Right forelimb (tissue), 1 donor: ENCODE measurements at regions not wholly inside any gene's neighbourhood (a gene's known extent, or its start where the extent isn't known, plus 50 kb on each side); places are given as distances from the start of the nearest gene placed in this dataset.
"Not testable (repeated sequence)": the region's sequence is repeated elsewhere in the genome, so short reads cannot be mapped to it uniquely, and the experiment has no call there.

Experiments
- DNase-seq: peaks from one replicate; pipeline ENCODE4 v3.0.0-alpha.2; 2018

DNA sequence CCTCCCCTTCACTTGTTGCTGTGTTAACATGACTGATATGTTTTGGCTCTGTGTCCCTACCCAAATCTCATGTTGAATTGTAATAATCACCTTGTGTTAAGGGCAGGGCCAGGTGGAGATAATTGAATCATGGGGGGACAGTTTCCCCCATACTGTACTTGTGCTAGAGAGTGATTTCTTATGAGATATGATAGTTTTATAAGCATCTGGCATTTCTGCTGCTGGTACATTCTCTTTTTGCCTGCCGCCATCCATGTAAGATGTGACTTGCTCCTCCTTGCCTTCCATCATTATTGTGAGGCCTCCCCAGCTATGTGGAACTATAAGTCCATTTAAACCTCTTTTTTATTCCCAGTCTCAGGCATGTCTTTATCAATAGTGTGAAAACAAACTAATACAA, 185.0 kb downstream of the TBX18 start:
- DNase-seq = no peak

GRCh38 chr6:84576029-84576428, 188.4 kb downstream of the TBX18 start:
- no peak for DNase-seq

DNA sequence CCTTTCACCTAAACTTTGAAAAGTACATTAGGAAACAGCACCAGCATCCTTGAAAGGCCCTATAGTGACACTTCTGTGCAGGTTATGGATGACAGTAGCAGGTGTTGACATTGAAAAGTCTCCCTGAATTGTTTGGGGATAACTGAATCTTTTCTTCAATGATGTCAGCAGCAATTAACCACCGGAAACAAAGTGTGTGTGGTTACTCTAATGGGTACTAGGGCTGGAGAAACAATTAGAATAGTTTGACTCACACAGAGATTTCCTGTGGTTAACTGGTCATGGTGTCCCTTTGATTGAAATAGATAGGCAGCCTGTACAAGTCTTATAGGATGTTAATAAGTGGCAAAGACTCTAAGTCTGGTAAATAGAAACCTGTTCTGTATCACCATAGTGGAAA, 189.1 kb downstream of the TBX18 start:
- no peak for DNase-seq

- no peak for DNase-seq
These were observed 194.5 kb downstream of the TBX18 start for GRCh38 chr6:84569882-84570281.

- no peak for DNase-seq
These were observed 195.4 kb downstream of the TBX18 start for GRCh38 chr6:84568971-84569370.

- DNase-seq = not testable (repeated sequence)
These were observed 198.7 kb downstream of the TBX18 start for GRCh38 chr6:84565718-84566117.

- no peak for DNase-seq
These were observed 203.7 kb downstream of the TBX18 start for GRCh38 chr6:84560436-84561390.

DNA sequence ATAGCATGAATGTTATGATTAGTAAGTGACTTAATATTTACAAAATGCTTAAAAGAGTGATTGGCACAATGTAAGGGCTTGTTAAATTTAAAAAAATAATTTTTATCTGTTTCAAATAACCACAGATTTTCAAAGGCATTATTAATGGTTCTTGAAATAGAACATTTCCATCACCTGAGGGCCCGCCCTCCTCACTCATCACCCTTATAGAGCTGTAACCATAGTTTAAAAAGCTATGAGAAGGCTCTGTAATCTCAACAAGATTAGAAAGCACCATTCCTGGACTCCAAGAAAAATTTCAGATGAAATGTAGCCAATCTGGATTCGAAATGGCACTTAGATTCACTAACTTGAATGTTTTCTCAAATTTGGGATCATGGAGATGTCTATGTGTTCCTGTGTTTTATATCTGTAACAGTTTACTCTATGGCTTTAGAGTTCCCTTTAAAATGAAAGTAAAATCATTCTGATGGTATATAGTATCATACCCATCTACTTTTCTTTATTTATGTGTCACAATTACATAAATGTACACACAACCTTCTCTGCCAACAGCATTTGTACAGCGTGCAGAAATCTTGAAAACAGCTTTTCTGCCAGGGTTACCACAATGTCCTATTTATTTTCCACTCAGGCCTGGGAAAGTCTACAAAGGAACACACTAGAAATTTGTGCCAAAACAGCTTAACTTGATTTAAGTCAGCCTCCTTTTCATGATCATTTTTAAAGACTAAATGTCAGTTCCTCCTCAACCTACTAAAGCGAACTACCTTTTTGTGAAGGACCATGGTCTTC, 207.7 kb downstream of the TBX18 start:
- no peak for DNase-seq

GRCh38 chr6:84554706-84555105, 209.7 kb downstream of the TBX18 start:
- no peak for DNase-seq

GRCh38 chr6:84554074-84554473, 210.3 kb downstream of the TBX18 start:
- DNase-seq = no peak

DNA sequence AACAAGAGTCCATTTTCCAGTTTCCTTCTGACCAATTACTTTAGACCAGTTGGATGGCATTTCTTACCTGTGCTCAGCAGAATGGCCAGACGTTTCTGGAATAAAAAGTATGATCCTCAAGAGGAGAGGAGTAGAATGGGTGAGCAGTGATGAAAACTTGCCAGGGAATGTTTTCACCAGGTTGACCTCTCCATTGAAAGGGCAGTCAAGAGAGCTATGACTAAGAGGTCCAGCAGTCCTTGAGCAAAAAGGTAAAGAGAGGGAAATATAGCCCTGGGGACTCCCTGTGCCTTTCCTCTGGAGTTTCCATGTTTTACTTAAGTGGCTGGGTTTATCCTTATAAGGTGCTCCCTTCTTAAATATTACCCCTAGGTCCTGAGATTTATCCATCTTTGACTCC, 210.9 kb downstream of the TBX18 start:
- no peak for DNase-seq

DNA sequence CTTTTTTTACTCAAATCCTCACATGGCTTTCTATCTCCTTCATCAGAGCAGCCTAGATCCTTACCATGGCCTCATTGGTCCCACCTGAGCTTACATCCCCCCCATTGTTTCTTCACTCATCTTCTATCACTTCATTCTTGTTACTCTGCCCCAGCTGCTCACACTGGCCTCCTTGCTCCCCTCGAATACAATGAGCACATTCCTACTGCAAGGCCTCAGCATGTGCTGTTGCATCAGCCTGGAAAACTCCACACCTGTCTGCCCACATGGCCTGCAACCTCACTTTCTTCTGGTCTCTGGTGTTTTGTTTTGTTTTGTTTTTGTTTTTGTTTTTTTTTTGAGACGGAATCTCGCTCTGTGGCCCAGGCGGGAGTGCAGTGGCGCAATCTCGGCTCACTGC, 212.6 kb downstream of the TBX18 start:
- no peak for DNase-seq

GRCh38 chr6:84549917-84550316, 214.5 kb downstream of the TBX18 start:
- no peak for DNase-seq

- no peak for DNase-seq
These were observed 217.0 kb downstream of the TBX18 start for GRCh38 chr6:84547341-84547801.

- DNase-seq = no peak
These were observed 217.9 kb downstream of the TBX18 start for GRCh38 chr6:84546427-84546914.

DNA sequence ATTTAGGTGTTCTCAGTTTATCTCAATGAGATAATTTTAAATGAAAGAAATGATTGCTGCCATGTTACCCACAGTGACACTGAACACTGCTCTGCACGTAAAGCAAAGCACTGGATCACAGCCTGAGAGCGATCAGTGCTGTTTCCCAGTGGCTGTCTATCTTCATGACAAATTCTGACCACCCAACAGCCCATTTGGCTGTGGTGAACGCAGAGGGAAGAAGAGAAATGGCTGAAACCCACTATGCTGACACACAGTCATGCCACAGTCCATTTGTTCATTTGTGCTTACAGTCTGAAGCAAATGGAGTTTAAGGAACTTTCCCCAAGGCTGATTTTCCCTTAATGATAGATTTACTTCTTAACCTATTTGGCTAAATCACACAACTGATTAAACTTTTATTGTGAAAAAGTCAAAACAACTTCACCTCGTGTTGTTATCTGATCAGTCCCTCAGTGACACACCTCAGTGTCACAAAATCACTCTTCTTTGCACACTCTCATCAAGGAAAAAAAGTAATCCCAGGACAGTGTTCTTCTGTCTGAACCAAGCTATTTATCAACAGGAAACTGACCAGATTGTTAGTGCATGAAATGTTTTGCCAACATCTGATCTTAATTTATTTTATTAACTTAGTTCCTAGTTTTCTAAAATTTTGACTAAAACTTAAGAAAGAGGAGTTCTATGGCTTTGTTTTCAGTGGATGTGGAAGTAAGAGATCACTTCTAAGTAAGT, 225.1 kb downstream of the TBX18 start:
- no peak for DNase-seq

DNA sequence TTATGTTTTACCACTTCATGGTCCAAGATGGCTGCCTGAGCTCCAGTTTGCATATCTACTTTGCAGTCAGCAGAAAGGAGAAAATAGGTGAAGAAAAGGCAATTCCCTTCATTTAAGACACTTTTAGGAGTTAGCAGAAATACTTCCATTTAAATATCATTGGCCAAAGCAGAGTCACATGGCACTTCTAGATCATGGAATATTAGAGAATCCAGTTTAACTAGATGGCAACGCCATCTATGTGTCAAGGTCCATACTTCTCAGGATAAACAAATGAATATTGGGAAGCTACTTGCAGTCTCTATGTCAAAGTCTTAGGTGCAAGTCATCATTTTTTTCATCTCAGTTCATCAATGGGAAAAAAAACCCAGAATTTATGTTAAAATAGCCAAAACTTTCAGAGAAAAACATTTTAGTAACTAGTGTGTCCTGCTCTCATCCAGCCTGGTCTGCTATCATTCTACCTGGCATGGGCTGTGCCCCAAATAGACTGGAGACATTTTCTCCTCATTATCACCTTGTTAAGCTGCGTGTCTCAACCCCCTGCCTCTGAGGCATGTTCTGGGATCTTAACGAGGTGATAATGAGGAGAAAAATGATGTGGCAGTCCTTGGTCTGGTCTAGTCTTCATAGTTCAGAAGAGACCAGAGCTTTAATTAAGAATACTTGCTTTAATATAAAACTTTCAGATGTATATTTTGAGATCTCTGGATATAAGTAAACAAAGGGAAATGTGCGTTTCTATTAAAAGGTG, 227.3 kb downstream of the TBX18 start:
- DNase-seq = no peak

- DNase-seq = no peak
These were observed 236.2 kb downstream of the TBX18 start for GRCh38 chr6:84528201-84528600.

DNA sequence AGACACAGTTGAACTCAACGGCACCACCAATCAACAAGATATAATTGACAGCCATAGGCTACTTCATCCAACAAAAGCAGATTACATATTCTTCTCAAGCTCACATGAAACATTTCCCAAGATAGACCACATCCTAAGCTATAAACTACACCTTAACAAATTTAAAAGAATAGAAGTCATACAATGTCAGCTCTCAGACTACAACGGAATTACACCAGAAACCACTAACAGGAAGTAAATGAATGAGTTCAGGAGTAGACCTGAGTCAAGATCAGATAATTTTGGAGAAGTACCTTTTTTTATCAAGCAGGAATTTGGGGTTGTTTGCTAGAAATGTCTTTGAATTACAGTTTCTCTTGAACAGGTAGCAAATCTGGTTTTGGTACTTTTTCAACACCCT, 237.8 kb downstream of the TBX18 start:
- no peak for DNase-seq

GRCh38 chr6:84525907-84526306, 238.5 kb downstream of the TBX18 start:
- no peak for DNase-seq

DNA sequence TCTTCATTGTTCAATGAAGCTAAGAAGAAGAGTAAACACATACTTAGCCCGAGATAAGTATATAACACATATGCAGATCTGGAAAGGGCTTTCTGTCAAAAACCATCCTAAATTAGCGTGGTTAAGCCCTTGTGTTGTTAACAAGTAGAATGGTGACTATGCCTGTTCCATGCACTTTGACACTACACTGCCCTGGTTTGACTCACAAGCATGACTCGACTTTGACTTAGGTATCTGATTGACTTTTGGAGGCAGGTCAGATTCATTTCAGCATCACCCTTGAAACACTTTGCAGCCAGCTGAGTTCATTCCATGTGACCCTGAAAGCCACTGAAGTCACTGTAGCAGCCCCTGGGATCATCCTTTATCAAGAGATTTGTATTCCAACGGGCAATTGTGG, 239.8 kb downstream of the TBX18 start:
- no peak for DNase-seq

- no peak for DNase-seq
These were observed 242.3 kb downstream of the TBX18 start for GRCh38 chr6:84522135-84522549.
